ENCODE measurements at regions not wholly inside any gene's neighbourhood (a gene's known extent, or its start where the extent isn't known, plus 50 kb on each side); places are given as distances from the start of the nearest gene placed in this dataset.
"Not testable (repeated sequence)": the region's sequence is repeated elsewhere in the genome, so short reads cannot be mapped to it uniquely, and the experiment has no call there.

DNA sequence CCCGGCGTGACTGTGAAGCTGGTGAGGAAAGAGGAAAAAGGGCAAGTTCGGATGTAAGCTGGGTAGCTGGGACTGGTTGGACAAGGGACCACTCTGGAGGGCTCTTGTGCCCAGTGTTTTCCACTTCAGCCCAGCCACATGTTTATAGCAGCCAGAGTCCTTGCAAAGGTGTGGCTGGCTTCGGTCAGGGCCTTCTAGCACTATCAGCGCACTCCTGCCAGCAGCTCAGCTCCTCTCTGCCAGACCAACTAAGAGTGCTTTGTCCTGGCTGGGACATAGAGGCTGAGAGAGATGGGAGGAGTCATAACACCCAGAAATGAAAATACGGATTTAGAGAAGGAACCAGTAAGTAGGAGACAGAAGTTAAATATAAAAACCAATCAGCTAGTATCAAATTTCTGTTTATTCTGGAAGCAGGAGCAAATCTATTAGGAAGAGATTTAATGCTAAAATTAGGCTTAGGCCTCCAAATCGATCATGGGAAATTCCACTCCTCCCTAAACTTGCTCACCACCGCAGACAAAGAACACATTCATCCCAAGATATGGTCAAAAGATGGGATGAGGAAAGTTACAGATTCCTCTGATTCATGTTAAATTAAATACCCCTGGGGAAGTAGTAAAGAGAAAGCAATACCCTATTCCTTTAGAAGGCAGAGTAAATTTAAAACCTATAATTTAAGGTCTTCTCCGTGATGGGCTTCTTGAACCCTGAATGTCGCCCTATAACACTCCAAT, 135.0 kb downstream of the RALA start:
- no peak for DNase-seq

DNA sequence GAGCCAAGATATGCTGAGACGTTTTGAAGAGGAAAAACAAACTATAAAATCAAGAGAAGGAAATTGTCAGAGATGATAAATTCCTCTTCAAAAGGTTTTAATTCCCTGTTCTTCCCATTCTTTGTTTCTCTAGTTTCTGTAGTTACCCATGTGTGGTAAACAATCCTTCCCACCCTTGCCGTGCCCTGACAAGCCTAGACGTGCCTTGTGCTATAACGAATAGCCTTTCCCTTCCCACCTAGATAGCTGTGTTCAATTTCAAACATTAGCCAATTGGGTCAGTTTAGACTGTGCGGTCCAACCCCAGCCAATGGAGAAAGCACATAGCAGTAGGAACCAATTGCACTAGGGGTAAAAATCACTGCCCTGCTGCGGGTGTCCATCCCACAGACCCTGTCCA, 138.1 kb downstream of the RALA start:
- no peak for DNase-seq

DNA sequence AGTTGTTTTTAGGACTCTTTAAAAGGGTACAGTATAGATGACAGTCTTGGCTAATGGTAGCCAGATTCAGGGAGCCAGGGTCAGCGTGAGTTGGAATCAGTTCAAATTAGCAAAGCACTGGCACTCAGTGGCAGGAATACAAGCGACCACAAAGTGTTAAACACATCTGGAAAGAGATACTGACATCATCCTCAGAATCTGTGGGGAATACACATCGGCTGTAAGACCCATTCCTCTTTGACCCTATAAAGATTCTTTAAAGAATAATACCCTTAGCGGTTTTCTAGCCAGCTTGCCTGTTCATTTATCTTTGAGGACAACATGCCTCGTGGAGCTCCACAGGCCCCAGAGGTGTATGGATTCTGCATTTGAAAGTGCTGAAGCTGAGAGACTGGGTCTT, 139.1 kb downstream of the RALA start:
- DNase-seq = not testable (repeated sequence)

DNA sequence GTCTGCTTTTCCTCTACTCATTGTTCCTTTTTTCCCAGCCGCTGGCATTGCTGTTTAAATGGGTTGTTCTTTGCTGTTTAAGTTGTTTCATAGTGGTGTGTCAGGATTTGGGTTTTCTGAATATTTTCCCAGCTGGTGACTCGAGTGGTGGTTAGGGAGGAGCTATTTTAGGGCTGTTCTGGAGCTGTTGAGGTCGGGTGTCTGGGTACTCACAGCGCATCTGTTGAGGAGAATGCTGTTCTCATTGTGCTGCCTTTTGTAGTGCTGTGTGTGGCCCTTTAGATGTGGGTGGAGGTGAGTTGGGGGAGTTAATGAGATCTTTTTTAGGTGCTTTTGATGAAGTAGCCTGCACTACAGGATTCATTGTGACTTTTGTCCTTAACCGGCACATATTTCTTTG, 139.5 kb downstream of the RALA start:
- not testable (repeated sequence) for DNase-seq

DNA sequence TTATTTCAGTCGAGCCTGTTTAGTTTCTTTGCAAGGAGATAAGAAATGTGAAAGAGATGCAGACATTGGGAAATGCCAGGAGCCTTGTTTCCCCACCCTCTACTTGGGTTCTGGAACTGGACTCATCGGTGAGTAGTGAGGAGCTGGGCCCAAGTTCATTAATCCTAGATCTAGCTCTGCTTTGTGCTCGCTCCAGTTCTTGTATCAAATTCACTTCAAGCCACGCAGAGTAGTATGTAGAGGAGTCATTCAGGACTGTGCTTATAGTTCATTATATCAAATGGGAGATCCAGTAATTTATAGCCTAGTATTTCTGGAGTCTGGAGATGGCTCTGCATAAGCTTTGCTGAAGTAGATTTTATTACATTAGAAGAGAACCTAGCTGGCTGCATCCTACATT, 142.5 kb downstream of the RALA start:
- not testable (repeated sequence) for DNase-seq

DNA sequence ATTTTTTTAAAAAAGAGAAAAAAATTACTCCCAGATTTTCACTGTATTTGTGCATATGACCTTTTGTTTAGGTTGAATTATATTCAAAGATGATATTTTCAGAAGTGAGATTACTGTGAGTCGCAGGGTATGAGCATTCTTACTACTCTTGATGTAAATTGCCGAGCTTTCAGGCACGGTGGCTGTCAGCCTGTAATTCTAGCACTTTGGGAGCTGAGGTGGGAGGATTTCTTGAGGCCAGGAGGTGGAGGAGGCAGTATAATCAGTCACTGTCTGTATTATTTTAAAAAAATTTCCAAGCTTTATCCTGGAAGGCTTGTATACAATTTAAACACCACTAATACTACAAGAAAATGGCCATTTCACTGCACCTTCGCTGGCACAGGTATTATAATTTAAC, 145.1 kb downstream of the RALA start:
- not testable (repeated sequence) for DNase-seq

DNA sequence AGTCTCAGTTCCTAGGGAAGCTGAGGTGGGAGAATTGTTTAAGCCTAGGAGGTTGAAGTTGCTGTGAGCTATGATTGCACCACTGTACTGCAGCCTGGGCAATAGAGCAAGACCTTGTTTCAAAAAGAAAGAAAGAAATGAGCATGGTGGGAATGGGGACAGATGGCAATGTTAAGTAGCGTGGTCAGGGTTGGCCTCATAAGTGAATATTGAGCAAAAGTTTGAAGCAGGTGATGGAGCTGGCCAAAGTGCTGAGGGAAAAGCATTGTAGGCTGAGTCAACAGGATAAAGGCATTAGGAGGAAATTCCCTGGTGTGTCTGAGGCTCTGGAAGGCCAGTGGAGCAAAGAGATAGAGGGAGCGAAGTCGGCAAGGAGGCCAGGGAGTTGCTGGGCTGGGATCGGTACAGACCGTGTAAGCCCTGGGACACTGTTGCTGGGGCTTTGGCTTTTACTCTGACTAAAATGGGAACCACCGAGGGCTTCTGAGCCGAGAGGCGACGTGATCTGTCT, 151.0 kb downstream of the RALA start:
- not testable (repeated sequence) for DNase-seq

DNA sequence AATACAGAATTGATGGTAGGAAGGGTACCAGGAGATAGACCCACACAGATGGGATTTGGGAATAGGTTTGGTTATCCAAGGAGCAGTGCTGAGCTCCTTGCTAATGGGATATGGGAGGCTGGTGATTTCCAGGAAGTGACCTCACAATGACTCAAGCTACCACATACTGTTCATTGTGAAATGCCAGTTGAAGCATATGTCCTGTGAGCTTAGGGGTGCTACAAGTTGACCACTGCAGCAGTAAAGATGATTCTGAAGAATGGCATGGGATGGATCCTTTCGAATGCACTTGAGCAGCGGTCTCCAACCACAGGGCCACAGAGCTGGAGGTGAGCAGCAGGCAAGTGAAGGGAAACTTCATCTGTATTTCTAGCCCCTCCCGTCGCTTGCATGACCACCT, 158.2 kb downstream of the RALA start:
- DNase-seq = not testable (repeated sequence)

DNA sequence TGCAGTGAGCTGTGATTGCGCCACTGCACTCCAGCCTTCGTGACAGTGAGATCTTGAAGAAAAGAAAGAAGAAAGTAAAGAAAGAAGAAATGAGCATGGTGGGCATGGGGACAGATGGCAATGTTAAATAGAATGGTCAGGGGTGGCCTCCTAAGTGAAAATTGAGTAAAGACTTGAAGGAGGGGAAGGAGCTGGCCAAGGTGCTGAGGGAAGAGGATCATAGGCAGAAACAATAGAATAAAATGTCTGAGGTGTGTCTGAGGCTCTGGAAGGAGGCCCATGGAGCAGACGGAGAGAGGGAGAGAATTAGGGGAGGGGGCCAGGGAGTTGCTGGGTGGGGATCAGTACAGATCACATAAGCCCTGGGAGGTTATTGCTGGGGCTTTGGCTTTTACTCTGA, 163.1 kb downstream of the RALA start:
- DNase-seq = not testable (repeated sequence)

DNA sequence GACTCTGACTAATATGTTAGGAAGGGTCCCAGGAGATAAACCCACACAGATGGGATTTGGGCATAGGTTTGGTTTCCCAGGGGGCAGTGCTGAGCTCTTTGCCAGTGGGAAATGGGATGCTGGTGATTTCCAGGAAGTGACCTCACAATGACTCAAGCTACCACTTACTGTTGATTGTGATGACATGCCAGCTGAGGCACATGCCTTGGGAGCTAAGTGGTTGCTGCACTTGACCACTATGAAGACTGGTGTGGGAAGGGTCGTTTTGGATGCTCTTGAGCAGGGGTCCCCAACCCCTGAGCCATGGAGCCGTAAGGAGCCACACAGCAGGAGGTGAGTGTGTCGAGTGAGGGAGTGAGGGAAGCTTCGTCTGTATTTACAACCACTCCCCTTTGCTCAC, 159.0 kb upstream of the CDK13 start:
- not testable (repeated sequence) for DNase-seq

DNA sequence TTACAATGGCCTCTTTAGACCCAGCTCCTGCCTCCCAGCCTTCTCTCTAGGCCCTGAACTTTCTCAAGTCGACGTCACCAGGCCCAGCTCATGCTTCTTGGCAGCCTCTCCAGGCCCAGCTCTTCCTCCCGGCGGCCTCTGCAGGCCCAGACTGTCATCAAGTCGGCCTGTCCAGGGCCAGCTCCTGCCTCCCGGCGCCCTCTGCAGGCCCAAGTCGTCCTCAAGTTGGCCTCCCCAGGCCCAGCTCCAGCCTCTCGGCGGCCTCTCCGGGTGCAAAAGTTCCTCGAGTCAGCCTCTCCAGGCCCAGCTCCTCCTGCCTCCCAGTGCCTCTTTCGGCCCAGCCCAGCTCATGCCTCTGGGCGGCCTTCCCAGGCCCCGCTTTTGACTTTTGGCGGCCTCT, 158.1 kb upstream of the CDK13 start:
- DNase-seq = not testable (repeated sequence)

DNA sequence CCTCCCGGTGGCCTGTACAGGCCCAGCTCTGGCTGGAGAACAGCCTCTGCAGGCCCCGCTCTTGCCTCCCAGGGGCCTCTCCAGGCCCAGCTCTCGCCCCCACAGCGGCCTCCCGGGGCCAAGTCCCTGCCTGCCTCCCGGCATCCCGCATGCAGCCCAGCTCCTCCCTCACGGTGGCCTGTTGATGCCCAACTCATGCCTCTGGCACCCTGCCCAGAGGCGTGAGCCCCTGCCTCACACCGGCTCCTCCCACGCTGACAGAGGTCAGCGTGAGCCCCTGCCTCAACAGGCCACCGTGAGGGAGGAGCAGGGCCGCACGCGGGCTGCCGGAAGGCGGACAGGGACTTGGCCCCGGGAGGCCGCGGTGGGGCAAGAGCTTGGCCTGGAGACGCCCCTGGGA, 157.0 kb upstream of the CDK13 start:
- not testable (repeated sequence) for DNase-seq

DNA sequence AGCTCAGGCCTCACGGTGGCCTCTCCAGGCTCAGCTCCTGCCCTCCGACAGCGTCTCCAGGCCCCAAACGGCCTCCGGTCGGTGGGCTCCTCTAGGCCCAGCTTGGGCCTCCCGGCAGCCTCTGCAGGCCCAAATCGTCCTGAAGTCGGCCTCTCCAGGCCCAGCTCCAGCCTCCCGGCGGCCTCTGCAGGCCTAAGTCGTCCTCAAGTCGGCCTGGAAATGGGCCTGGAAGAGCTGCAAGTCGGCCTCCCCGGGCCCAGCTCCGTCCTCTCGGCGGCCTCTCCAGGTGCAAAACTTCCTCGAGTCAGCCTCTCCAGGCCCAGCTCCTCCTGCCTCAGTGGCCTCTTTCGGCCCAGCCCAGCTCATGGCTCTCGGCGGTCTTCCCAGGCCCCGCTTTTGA, 156.2 kb upstream of the CDK13 start:
- not testable (repeated sequence) for DNase-seq

DNA sequence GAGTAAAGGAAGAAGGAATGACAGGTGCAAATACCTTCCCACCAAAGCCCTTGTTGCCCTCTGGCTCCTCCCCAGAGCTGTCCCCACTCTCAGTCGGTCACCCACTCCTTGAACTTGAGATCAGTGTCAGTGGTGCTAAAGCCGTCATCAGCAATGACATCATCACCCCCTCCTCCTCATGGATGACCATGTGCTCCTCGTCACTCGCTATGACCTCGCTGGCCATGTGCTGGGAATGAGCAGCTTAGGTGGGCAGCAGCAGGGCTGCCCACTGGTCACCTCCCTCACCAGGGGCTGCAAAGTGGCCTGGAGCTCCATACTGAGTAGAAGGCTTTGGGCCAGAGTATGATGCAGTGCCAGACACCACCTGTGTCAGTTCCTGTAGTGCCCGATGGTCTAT, 153.1 kb upstream of the CDK13 start:
- DNase-seq = not testable (repeated sequence)

DNA sequence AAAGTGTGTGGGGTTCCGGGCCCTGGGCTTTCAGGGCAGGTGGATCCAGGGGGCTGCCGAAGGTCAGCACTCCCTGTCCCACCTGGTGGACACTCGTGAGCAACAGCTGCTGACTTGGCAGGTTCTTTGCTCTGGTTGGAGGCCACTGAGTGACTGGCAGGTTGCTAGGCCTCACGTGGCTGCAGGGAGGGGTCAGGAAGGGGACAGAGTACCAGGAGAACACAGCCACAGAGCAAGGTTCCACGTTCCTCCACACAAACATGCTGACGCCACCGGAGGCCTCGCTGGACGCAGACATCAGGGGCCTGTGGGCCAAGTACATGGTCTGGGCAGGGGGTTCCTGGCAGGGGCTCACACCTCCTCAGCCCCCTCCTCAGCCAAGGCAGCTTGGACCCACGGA, 152.0 kb upstream of the CDK13 start:
- not testable (repeated sequence) for DNase-seq

DNA sequence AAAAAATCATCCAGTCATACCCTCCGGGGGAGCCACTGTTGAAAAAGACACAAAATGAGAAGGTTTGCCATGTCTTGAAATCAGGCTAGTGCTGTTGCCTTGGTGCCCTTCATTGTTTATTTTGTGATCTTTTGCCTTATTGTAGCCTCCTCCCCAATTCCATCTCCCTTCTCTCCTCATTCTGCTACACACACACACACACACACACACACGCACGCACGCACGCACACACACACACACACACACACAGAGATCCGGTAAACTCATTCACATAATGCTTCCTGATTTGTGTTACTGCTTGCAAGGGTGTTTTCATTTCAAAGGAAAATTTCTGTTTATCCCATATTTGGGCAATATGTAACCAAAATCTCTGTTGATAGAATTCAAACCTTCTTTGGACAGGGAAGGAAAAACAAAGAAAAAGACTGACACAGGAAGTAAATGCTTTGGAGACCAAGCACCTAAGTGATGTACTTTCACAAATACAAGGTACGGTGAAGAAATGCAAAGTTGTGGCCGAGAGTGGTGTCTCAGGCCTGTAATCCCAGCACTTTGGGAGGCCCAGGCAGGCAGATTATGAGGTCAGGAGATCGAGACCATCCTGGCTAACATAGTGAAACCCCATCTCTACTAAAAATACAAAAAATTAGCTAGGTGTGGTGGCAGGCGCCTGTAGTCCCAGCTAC, 141.1 kb upstream of the CDK13 start:
- no peak for DNase-seq

DNA sequence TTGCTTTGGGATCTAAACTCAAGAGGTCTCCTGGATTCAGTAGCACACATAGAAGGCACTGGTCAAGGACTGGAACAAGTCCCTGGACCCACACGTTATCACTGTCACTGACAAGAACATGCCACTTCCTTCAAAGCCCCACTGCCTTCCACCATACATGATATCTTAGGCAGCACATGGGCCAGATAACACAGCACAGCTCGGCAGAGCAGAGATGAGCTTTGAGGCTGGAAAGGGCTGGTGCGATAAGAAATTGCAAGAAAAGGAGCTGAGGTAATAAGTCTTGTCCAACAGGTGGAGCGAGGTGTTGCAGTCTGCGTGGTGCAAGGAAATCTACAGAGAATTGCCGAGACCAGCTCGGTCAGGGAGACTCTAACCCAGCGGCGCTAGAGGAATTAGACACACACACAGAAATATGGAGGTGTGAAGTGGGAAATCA, 139.8 kb upstream of the CDK13 start:
- DNase-seq = no peak

DNA sequence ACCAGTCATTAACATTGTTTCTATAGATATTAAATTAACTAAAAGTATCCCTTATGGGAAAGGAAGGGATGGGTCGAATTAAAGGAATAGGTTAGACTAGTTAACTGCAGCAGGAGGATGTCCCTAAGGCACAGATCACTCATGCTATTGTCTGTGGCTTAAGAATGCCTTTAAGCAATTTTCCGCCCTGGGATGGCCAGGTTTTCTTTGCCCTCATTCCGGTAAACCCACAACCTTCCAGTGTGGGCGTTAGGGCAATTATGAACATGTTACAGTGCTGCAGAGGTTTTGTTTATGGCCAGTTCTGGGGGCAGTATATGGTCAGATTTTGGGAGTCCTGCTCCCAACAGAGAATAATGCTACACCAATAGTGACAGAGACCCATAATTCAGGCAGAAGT, 139.3 kb upstream of the CDK13 start:
- DNase-seq = no peak

DNA sequence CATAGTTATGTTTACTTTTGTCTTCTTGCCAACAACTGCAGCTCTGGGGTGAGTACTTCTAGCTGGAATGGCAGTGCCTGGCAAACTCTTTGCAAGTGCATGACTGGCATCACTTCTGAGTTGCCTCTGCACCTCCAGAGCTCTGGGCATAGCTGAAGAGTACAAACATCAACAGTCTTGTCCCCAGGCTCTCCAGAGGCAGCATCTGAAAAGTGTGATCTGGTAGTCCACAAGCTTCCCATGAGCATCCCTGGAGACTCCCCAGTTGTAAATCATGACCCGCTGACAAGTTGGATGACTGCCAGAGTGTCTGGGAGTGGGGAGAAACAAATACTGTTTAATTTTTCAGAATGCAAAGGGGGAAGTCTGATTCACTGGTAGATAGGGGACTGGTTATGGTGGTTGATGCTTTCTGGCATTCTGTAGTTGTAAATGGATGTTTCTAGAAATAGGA, 138.9 kb upstream of the CDK13 start:
- DNase-seq = no peak

DNA sequence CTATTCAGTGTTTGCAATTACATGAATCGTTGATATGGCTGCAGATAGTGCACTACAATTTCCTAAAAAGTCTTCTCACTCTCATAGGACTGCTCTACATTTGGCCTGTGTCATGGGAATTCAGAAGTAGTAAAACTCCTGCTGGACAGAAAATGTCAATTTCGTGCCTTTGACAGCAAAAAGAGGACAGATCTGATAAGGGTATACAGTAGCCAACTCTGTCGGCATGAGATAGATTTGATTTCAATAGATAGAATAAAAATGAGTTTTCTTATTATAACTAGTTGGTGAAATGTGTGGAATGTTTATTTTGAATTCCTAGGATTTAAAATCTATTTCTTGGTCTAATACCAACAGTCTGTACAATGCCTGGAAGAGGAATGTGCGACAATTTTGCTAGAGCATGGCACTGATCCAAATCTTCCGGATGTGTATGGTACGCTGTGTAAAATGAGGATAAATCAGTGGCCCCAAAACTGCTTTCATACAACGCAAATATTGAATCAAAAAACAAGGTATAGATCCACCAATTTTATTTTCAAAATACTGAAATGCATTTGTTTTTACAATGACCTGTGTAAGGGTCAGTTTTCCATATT, 133.5 kb upstream of the CDK13 start:
- no peak for DNase-seq

DNA sequence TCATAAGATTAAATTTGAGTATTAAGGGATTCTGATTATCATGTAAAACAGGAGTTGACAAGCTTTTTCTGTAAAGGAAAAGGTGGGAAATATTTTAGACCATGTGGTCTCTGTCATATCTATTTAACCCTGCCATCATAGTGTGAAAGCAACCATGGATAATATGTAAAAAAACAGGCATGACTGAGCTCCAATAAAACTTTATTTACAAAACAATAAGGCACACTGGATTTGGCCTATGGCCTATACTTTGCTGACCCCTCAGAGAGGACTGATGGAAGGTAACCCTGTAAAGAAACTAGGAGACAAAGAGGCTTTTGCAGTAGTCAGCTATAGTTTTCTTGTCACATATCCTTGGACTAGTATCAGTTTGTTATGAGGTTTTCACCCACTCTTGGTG, 130.5 kb upstream of the CDK13 start:
- no peak for DNase-seq

DNA sequence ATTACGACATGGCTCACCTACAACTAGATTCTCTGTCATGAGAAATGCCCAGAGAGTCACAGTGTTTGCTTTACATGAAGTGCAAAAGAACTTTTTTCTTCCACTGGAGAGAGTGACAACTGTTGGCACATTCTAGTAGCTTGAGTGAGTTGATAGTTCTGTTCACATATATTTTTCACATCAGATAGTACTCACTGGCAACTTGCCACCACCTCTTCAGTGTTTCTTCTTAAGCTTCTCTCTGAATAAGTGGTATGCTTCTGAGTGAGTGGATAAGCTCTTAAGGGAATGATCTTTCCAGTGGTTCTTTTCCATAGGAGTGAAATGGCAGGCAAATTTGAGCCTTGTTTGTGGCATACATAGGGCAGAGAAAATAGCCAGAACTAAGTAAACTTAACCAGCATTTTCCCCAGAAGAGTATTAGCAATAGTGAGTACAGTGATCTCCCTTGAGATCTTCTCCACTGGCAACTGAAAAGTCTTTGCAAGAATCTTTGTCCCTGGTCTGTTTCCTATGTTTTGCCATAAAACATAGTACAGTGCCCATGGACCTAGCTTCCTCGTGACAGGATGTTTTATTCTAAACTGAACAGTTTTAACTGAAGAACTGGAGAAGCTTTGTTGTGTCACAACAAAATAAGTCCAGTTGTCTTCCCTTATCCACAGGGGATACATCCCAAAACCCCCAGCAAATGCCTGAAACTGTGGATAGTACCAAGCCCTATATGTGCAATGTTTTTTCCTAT, 125.4 kb upstream of the CDK13 start:
- DNase-seq = no peak

DNA sequence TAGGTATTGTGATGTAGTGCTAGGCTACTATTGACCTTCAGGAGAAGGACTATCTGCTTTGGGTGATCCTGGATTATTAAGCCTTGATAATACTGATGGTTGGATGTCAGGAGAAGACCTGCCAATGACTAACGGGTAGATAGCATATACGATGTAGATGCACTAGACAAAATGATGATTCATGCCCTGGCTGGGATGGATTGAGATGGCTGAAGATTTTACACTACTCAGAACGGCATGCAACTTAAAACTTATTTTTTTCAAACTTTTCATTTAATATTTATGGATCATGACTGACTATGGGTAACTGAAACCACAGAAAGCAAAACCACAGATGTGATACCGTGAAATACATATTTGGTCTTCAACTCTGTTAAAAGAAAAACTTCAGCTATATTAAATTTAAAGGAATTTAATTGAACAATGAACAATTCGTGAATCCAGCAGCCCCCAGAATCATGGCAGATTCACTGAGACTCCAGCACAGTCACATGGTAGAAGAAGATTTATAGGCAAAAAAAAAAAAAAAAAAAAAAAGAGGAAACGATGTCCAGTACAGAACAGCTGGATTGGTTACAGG, 124.6 kb upstream of the CDK13 start:
- no peak for DNase-seq
